ENCODE measurements at regions not wholly inside any gene's neighbourhood (a gene's known extent, or its start where the extent isn't known, plus 50 kb on each side); places are given as distances from the start of the nearest gene placed in this dataset.

DNA sequence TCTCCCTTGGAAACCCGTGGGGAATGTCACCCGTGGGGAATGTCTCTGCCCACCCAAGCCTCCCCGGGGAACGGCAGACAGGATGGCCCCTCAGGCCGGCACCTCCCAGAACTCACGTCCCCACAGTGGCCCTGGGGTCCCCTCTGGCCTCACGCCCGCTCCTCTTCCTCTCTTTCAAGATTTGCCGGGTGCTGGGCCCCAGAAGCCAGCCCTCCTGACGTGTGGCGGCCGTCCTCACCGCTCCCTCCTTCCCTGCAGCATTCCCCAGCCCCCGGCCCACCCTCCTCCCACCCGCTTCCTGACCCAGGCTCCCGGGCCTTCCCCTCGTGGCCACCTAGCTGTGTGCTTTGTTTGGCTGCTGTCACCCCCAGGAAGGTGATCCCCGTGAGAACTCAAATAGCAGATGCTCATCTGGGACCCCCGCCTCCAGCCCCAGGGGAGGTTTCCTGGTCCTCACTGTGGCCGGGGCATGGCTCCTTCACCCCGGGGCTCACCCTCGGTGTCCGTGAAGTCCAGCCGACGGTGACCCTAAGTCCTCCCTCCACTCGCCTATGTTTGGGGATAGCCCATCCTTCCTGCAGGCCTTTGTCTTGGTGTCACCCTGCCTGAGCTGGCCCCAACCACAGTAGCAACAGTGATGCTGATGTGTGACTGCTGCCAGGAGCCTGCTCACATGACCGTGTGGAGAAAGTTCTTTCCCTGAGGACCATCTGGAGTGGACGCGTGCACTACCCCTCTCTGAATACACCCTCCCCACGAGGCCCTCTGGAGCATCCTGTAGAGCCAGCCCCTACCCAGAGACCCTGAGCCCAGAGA is 163.3 kb upstream of the IER5L start:
- TF ChIP-seq EZH2phosphoT487 (IDR thresholded peaks at IDR 0.05; ENCODE audit: insufficient read depth, low read depth): no peak
- no peak for TF ChIP-seq EZH2 (IDR thresholded peaks at IDR 0.05; ENCODE audit: insufficient read depth, poor library complexity, severe bottlenecking)

Measured in GM23248 (cell line).